HG03060 (cell line): ENCODE measurements at regions not wholly inside any gene's neighbourhood (a gene's known extent, or its start where the extent isn't known, plus 50 kb on each side); places are given as distances from the start of the nearest gene placed in this dataset.

ENCODE experiments used
- ATAC-seq: cut with Tn5 transposase; IDR thresholded peaks from one replicate; pipeline ENCODE4 v1.9.1; 2021; ENCODE audit warnings: low read depth, moderate number of reproducible peaks; ENCODE audit not compliant: unreplicated experiment

DNA sequence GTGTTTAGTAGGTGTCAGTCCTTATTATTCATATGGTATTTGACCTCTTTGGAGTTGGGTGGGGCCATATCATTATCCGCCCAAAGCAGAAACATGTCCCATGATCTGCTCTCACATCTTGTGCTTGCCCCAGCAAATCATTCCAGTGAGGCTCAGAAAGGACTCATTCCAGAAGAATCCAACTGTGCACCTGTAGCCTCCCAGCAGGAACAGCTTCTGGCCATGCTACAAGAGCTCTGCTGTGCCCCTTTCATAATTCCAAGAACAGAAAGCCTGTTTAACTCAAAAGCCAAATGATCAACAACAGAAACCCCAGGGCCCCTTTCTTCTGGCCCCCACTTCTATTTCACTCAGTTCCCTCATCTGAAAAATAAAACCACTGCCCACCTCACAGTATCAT is 673.1 kb downstream of the DIAPH3 start:
- ATAC-seq: no peak

DNA sequence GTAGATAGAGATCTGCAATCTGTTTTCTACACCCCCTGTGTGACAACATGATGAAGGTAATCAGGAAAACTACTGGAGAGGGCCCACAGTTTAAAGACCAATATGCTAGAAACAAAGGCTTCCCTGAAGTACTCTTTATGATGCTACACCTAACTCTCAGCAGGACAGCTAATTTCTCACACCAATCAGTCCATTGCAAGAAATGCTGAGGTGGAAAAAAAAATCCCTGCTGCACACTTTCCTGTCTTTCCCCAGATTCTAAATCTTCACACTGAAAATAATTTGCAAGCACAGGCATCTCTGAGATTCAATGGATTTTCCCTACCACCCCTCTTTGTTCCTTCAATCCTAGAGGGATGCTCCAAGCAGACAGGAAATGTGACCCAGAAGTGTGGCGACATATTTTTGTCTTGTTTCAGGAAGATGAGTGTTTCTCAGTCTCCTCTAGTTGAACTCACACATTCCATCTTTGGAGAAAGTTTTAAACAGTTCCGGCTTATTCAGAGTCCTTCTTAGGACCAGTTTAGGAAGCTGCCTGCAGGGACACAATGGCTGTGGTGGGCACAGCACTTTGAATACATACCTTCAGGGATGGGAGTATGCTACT is 671.6 kb downstream of the DIAPH3 start:
- no peak for ATAC-seq

DNA sequence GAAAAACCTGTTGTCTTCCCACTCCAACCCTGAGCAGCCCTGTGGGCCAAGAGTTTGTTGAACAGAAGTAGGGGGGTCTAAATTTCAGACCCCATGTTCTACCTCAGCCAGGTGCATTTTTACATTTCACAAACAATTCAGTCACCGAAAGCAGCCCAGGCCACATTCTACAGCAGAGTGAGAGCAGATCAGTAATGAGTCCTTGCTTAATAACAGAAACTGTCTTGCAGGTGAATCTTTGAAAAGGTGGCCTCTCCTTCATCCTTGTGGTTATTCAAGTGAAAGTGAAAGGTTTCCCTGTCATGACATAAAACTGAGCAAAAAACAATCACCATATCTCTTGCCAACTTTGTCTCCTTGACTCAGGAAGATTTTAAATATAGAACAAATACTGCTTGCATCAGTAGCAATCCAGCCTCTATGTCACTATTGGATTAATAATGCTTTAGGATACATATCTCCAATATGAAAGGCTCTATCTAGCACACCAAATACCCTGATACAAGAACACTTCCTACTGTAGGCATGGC is 670.2 kb downstream of the DIAPH3 start:
- no peak for ATAC-seq

DNA sequence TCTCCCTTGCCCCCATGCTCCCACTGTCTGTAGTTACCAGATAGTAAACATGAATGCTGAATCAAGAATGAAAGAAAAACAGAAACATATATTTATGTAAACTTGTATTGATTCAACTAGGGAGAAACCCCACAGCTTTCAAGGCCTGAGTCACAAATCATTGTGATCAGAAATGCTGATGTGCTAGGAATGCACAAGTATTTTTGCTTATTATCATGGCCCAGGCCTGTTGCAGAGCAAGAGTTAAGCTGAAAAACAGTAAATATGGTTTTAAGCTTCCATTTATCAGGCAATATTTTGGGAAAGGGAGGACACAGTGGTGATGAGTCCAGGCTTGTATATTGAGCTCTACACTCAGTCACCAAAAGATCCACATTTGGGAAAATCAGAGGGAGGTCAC is 669.6 kb downstream of the DIAPH3 start:
- ATAC-seq: no peak

DNA sequence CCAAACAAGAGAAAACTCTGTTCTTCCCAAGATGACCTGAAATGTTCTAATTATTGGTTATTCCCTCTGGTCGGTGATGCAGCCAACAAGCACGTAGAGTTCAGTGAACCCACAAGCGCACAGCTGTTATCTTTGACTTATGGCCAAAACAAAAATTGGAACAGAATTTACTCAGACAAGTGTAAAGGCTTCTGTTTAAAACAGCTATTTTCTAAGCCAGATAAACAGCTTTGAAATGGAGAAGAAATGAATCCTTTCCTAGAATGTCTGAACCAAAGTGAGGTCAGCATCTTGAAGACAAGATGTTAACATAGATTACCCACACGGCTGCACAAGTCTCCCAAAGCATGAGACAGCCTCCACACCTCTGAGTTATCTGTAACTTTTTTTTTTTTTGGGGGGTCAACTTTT is 669.2 kb downstream of the DIAPH3 start:
- ATAC-seq: no peak

DNA sequence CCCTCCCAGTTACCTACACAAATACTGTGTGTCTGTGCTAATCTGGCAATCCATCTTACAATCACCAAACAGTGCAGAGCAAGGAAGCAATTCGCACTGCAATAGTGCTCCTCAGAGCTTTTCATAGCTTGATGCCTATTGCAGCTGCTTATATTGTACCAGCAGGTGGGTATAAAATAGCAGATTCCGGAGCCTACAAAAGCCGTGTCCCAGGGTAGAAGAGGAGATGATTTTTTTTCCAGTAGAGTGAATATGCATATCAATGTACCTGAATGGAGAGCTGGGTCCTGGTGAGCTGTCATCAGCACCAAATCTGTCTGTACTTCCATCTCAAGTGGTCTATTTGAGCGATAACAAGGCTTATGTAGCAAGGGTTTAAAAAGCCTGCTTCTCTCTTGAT is 668.4 kb downstream of the DIAPH3 start:
- no peak for ATAC-seq

DNA sequence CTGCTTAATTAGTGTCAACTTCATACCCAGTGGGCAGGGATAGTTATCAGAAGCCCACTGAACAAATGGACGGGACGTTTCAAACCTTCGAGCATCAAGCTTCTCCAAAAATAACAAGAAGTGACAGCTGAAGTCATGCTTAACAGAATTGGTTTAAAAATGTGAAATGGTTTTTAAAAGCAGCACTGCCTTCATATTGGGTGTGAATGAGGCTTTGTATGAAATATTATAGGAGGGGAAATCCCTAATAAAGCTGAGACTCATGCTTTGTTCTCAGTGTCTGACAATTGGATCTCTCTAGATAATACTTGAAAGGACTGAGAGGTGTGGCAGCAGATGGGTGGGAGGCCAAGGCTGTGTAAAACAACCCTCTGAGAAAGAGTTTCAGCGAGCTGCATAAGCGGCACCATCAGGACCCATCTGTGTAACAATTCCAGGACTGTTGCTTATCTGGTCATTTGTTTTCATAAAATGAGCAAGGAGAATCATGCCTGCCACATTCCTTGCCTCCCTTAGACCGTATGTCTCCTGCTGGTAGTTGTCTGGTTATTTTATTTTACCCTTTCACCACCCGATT is 667.7 kb downstream of the DIAPH3 start:
- no peak for ATAC-seq

DNA sequence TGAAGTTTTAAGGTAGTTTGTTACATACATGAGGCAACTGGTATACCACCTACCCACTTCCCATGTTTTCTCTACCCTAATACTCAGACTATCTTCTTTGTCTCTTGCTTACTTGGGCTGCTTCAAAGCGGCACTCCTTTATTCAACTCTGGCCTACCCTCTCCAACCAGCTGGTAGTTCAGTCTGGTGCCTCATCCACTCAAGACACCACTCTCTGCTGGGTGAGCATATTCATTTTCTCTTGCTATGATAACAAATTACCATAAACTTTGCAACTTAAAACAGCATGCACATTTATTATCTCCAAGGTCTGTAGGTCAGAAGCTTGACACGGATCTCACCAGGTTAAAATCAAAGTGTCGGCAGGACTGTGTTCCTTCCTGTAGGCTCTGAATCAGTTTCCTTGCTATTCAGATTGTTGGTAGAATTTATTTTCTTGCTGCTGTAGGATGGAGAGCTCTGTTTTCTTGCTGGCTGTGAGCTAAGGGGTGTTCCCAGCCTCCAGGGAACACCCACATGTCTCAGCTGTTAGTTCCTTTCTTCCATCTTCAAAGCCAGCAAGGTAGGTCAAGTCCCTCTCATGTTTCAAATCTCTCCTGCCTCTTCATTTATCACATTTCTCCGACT is 666.0 kb downstream of the DIAPH3 start:
- ATAC-seq: no peak

DNA sequence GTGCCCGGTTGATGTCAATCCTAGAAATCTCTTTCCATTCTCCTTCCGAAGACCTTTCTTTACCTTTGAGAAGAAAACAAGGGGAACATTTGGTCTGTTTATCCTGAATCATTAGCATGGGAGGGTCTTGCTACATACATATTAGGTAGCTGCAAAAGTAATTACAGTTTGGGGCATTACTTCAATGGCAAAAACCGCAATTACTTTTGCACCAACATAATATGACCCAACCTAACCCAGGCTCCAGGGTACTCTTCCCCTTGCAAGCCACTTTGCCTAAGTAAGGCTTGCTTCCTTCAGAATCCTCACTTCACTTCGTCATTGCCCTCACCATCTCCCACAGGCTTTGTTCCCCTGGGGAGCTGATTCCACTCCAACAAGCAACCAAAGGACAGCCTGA is 662.7 kb downstream of the DIAPH3 start:
- no peak for ATAC-seq

DNA sequence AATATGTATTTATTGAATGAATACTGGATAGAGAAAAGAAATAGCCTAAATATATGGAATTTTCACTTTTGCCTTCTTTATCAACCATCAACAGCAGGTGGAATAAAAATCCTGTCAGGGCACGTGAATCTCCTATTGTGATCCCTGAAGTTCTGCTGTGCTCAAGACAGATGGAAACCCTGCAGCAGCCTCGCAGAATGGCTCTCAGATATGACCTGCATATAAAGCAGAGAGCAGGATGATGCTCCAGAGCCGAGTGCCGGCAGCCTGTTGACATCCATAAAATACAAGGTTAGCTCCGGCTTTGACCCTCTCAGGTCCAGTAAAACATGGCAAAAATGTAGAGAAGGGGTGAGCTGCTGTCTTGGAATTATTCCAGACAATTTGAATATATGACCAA is 659.3 kb downstream of the DIAPH3 start:
- ATAC-seq: no peak

DNA sequence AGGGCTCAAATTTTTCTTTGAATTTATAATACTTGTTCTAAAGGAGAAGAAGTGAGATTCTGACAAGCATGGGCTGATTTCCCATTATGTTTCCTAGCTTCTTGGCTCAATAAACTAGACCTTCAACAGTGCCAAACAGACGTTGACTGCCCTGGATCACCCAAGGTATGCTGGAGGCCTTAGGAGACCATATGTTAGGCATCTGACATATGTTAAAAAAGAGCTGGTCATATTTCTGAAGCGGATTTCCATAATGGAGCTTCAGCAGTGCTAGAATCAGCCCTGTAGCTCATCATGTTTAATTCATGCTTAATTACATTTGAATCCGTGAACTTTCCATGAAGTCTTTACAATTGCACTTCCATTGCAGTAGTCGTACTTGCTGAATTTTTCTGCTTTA is 653.3 kb downstream of the DIAPH3 start:
- no peak for ATAC-seq

DNA sequence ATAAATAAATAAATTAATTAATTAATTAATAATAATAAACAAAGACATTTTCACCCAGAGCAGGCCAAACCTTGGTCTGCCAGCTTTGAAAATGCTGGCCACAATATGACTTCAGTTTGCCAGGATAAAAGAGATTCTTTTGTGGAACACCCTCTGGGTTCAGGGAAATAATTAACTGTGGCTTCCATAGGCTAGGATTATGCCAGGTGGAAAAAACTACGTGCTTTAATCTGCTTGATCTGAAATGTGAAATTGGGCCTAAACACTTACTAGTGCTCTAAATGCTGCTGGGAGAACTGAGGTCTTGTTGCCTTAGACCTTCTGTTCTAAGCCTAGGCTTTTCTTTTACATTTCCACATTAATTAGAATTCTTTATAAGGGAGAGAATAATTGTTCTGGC is 650.0 kb downstream of the DIAPH3 start:
- no peak for ATAC-seq

DNA sequence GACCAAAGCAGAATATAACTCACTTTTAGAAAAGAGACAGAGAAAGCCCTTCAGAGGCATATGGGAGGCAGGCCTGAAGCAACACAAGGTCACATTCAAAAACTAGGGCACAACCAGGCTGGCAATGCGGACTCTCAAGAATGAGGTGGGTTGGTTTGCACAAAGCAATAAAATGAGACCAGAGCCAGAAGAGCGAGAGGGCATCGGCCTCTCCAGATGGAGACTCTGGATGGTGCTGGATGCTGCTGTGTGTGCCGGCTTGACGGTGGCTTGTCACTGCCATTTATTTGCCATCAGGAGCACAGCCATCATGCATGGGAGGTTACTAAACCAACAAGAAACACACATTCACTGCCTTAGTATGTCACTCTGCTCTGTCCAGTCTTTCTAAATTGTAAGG is 649.4 kb downstream of the DIAPH3 start:
- no peak for ATAC-seq

DNA sequence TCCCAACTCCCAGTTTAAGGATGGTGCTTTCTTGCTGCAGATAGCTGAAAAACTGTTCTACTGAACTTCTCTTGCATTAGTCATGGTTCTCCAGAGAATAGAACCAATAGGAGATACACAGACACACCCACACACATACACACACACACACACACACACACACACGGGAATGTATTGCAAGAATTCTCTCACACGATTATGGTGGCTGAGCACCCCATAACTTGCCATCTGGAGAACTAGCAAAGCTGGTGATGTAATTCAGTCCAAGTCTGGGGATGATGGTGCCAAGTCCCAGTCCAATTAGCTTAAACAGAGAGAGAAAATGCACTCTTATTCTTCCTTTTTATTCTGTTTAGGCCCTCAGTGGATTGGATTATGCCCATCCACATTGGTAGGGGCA is 643.9 kb downstream of the DIAPH3 start:
- ATAC-seq: no peak

DNA sequence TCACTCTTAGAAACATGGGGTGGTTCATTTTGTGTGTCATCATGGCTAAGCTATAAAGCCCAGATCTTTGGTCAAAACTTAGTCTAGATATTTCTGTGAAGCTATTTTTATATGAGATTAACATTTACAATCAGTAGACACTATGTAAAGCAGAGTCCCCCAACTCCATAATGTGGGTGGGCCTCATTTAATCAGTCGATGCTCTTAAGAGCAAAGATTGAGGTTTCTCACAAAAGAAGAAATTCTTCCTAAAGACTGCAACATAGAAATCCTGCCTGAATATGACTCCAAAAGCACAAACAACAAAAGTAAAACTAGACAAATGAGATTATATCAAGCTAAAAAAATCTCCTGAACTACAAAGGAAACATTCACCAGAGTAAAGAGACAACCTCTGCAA is 642.2 kb downstream of the DIAPH3 start:
- ATAC-seq: no peak

DNA sequence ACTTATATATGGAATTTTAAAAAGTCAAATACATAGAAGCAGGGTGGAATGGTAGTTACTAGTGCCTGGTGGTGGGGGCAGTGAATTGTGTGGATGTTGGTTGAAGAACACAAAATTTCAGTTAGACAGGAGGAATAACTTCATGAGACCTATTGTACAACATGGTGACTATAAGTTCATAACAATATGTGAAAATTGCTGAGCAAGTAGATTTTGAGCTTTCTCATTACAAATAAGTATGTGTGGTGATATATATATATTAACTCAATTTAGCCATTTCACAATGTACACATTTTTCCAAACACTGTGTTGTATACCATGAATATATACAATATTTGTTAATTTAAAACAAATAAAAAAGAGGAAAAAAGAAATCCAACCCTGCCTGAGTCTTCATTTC is 641.1 kb downstream of the DIAPH3 start:
- ATAC-seq: no peak

DNA sequence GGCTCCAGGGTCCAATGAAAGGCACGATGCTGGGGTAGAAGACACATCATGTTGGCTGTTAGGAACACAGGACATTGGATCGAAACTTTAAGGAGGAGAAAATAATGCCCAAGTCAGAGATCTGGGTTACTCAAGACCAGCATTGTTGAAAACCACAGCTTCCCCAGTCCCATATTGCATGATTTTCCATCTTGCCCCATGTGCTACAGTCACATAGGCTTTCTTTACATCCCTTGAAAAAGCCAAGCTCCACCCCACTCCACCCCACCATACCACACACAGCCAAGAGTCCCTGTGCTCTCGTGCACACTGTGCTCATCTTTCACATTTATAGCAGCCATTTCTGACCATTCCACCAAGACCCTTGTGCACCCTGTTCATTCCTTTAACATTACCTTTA is 636.2 kb downstream of the DIAPH3 start:
- ATAC-seq: no peak

DNA sequence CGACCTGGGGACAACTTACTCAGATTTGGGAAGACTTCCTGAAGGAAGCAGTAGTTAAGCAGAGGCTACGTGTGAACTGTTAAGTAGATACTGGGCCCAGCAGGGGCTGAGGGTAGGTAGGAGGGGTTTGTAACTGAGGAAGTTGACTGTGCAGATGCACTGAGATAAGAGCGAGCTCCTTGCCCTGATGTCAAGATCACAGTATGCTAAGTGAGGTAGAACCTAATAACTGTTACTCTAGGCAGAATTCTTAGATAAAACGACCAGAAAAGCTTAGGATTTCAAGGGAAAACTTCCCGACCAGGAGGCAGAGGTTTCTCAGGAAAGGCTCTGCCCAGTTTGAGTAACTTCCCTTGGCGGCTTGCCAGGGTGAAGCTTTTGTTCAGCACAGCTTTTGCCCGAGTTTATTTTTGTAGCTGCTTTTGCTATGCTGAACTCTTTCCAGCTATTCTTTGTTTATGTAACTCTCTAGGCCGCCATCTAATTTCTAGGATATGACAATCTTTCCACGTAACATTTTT is 632.1 kb downstream of the DIAPH3 start:
- ATAC-seq: no peak

DNA sequence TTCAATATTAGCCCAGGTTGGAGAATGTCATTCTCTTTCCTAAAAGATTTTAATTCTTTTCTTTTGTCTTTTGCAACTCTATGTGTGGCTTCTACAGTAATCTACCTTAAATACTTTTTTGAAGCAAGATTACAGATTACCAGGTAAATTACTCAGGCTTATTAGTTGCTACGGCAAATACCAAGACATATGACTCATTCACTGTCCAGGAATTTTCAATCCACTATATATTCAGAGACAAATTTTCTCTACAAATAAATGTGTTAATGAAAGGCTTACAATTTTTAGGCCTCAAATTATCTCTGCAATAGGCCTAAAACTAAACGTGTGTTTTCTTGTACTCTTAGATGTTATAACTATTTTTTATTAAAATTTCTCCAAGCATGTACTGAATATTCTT is 631.3 kb downstream of the DIAPH3 start:
- no peak for ATAC-seq

DNA sequence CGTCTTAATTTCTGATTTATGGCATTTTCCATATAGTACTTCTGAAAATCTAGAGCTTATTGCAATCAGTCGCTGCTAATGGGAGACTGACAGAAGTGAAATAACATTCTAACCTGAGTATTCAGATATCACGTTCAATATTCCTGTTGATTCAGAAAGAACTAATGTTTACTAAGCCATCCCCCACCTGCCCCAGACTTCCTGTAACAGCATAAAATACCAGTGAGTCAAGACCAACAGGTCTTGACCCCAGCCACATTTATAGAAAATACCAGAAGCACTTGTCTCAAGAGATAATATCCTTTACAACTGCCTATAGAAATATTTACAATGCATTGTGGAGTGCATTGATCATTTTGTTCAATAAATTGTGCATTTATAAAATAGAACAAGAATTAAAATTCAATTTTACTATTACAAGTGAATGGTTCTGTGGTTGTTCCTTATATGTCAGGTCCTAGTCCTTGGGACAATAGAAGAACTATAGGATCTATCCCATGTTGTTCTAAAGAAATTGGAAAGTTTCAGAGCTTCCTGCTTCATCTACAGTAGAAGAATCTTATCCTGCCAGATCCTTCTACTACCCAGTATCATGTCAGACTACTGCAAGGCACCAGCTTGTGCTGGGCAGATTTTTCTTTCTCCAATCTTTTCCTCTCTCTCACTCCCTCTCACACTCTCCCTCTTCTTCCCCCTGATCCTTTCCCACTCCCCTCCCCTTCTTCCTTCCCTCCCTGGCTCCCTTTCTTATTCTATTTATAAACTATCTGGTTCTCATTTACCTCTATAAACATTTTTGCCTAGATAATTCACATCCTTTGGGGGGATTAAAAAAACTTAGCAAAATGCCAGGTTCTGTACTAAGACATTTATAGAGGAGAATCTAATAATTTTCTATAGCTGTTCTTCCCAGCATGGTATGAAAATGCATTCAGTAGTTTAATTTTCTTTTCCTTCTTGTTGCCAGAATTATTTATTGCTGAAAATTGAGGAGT is 629.9 kb downstream of the DIAPH3 start:
- ATAC-seq: no peak

DNA sequence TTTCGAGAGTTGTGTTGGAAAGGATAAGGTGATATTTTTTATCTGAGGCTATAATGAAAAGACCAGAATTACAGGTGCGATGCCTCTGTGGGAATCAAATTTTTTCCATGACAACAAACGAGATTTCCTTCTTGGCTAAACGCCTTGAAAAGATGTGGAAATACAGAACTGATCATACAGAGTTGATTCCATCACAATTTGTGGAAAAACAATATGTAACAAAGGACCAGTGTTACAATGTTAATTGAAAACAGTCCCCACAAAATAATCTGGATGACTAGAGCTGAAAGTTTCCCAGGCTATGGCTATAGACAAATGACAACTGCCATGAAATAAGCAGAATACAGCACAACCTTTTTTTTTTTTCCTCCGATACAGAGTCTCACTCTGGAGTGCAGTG is 628.9 kb downstream of the DIAPH3 start:
- no peak for ATAC-seq
